SK-N-SH (cell line): ENCODE measurements at regions not wholly inside any gene's neighbourhood (a gene's known extent, or its start where the extent isn't known, plus 50 kb on each side); places are given as distances from the start of the nearest gene placed in this dataset.

Source experiments
- CTCF ChIA-PET: fragments of 300-600, 350-600 bp; formaldehyde crosslinking; extraction: SDS; loops from one replicate; lab custom pipeline; 2021; lab: Yijun Ruan, JAX
- POLR2A ChIA-PET: fragments of 350-600 bp; sonication (Branson Sonifier 250); formaldehyde crosslinking; extraction: SDS; loops from one replicate; lab custom pipeline; 2020; ENCODE audit warnings: antibody characterized with exemption, inconsistent platforms; lab: Yijun Ruan, JAX
- DNase-seq: peaks from one replicate; pipeline ENCODE4 v3.0.0; 2012
- H2AFZ ChIP-seq: fragments of 200-600 bp; sonication (generic); 2 replicates; pipeline ENCODE4 v1.8.1; 2016; ENCODE audit warnings: antibody characterized with exemption, mild to moderate bottlenecking, low read depth
- H3F3A ChIP-seq: fragments of 200-600 bp; sonication (generic); replicated peaks from 2 replicates; pipeline ENCODE3; 2016; ENCODE audit warnings: antibody characterized with exemption, mild to moderate bottlenecking; ENCODE audit not compliant: insufficient read depth
- H3K27ac ChIP-seq, 2 experiments: fragments of 200-500 bp in 1 of 2; fragments of 200-600 bp in 1 of 2; sonication (Bioruptor generic) in 1 of 2; sonication (generic), shearing (Covaris generic) in 1 of 2; 2 replicates each; pipeline versions ENCODE4 v1.5.1 to v1.6.1; 2014 to 2016; ENCODE audit warnings: low read depth in 2 of 2, inconsistent platforms in 1 of 2, low read length in 1 of 2, mild to moderate bottlenecking in 1 of 2, mixed read lengths in 1 of 2
- H3K27me3 ChIP-seq: fragments of 200-600 bp; sonication (generic), shearing (Covaris generic); 2 replicates; pipeline ENCODE4 v1.6.1; 2016; ENCODE audit warnings: mixed run types; ENCODE audit not compliant: insufficient read depth
- H3K36me3 ChIP-seq, 2 experiments: fragments of 200-500 bp in 1 of 2; fragments of 200-600 bp in 1 of 2; sonication (Bioruptor generic) in 1 of 2; sonication (generic) in 1 of 2; replicated peaks in 1 of 2; 2 replicates each; pipeline versions ENCODE3 to v1.5.1; 2014 to 2016; ENCODE audit warnings: low read length in 1 of 2, mild to moderate bottlenecking in 1 of 2; ENCODE audit not compliant: insufficient read depth in 2 of 2, control insufficient read depth in 1 of 2
- H3K4me1 ChIP-seq, 2 experiments: fragments of 200-500 bp in 1 of 2; fragments of 200-600 bp in 1 of 2; sonication (Bioruptor generic) in 1 of 2; sonication (generic), shearing (Covaris generic) in 1 of 2; 2 replicates each; pipeline versions ENCODE4 v1.5.1 to v1.6.1; 2014 to 2016; ENCODE audit warnings: low read depth in 1 of 2, low read length in 1 of 2, mixed run types in 1 of 2; ENCODE audit not compliant: insufficient read depth in 2 of 2, control insufficient read depth in 1 of 2
- H3K4me2 ChIP-seq: fragments of 200-600 bp; sonication (generic), shearing (Covaris generic); 2 replicates; pipeline ENCODE4 v1.6.1; 2017; ENCODE audit warnings: mixed run types
- H3K4me3 ChIP-seq, 2 experiments: fragments of 200-500 bp in 1 of 2; fragments of 200-600 bp in 1 of 2; sonication (Bioruptor generic) in 1 of 2; sonication (generic), shearing (Covaris generic) in 1 of 2; 2 replicates each; pipeline versions ENCODE4 v1.5.1 to v1.8.1; 2014 to 2016; ENCODE audit warnings: low read depth in 2 of 2, inconsistent platforms in 1 of 2, low read length in 1 of 2, mild to moderate bottlenecking in 1 of 2, mixed read lengths in 1 of 2, moderate library complexity in 1 of 2
- H3K79me2 ChIP-seq: fragments of 200-600 bp; sonication (generic); 2 replicates; pipeline ENCODE4 v1.8.1; 2017; ENCODE audit warnings: mild to moderate bottlenecking; ENCODE audit not compliant: insufficient read depth
- H3K9ac ChIP-seq: fragments of 200-600 bp; sonication (generic); 2 replicates; pipeline ENCODE4 v1.6.1; 2017; ENCODE audit warnings: mixed run types
- H3K9me2 ChIP-seq: fragments of 200-600 bp; sonication (generic); 2 replicates; pipeline ENCODE4 v1.6.1; 2017; ENCODE audit warnings: mixed run types
- H3K9me3 ChIP-seq: fragments of 200-600 bp; sonication (generic); 2 replicates; pipeline ENCODE4 v1.6.1; 2017; ENCODE audit warnings: mixed run types, mild to moderate bottlenecking, moderate library complexity
- H4K20me1 ChIP-seq: fragments of 200-600 bp; sonication (generic); 2 replicates; pipeline ENCODE4 v1.6.1; 2017; ENCODE audit warnings: mild to moderate bottlenecking, mixed run types; ENCODE audit not compliant: insufficient read depth
- CHD2 ChIP-seq: fragments of 150-350 bp; IDR thresholded peaks from 2 replicates; pipeline ENCODE4 v1.6.1; 2018; ENCODE audit warnings: low read length; ENCODE audit not compliant: partially characterized antibody
- CTCF ChIP-seq: fragments of 200-600 bp; sonication (generic); IDR thresholded peaks from 2 replicates; pipeline ENCODE4 v1.6.1; 2017; ENCODE audit warnings: antibody characterized with exemption, mild to moderate bottlenecking, moderate library complexity
- EP300 ChIP-seq, 2 experiments: IDR thresholded peaks; 2 replicates each; pipeline versions ENCODE4 v1.4.0 to v1.6.1; 2012; ENCODE audit warnings: borderline replicate concordance in 1 of 2, low read depth in 1 of 2, low read length in 1 of 2
- EZH2phosphoT487 ChIP-seq: fragments of 200-600 bp; sonication (generic); IDR thresholded peaks from 2 replicates; pipeline ENCODE4 v1.6.1; 2017; ENCODE audit warnings: low read depth, mixed run types, mild to moderate bottlenecking, antibody characterized with exemption, moderate library complexity, borderline replicate concordance
- FOSL2 ChIP-seq: IDR thresholded peaks from 2 replicates; pipeline ENCODE4 v1.4.0; 2012; ENCODE audit warnings: low read depth, mild to moderate bottlenecking, moderate library complexity, borderline replicate concordance
- FOXM1 ChIP-seq: IDR thresholded peaks from 2 replicates; pipeline ENCODE4 v1.4.0; 2012; ENCODE audit warnings: low read depth, mild to moderate bottlenecking
- GATA2 ChIP-seq: sonication (generic); formaldehyde crosslinking; IDR thresholded peaks from 2 replicates; pipeline ENCODE4 v1.5.0; 2020; ENCODE audit warnings: mild to moderate bottlenecking, missing genetic modification reagents
- JUND ChIP-seq: IDR thresholded peaks from 2 replicates; pipeline ENCODE4 v1.4.0; 2012
- MAX ChIP-seq: IDR thresholded peaks from 2 replicates; pipeline ENCODE4 v1.4.0; 2012; ENCODE audit warnings: low read depth
- MXI1 ChIP-seq: IDR thresholded peaks from 2 replicates; pipeline ENCODE4 v1.6.1; 2012; ENCODE audit warnings: mild to moderate bottlenecking, low read depth, low read length, improper control_type of control experiment
- NRF1 ChIP-seq: IDR thresholded peaks from 2 replicates; pipeline ENCODE4 v1.6.1; 2012; ENCODE audit warnings: low read depth, mild to moderate bottlenecking, low read length
- PBX3 ChIP-seq: IDR thresholded peaks from 2 replicates; pipeline ENCODE4; 2012
- POLR2AphosphoS5 ChIP-seq: IDR thresholded peaks from 2 replicates; pipeline ENCODE4 v1.6.1; 2012; ENCODE audit warnings: low read depth, low read length
- RXRA ChIP-seq: IDR thresholded peaks from 2 replicates; pipeline ENCODE4 v1.4.0; 2012; ENCODE audit warnings: low read depth, mild to moderate bottlenecking, borderline replicate concordance
- ZBTB33 ChIP-seq: IDR thresholded peaks from 2 replicates; pipeline ENCODE4 v1.4.0; 2012; ENCODE audit warnings: low read depth, borderline replicate concordance
- WGBS: methylation state at CpG from one replicate; pipeline ENCODE4 v1.1.6; 2017; ENCODE audit warnings: low lambda C conversion rate; 5-methylcytosine and 5-hydroxymethylcytosine counted together

- H3K27ac ChIP-seq, result no peak overlapping the region
- H3K4me1 ChIP-seq, result no peaks in the 10 kb centered on the region
- H3K9me3 ChIP-seq, result no peaks in the 10 kb centered on the region
- H3K9me2 ChIP-seq, result no peaks in the 10 kb centered on the region
- H4K20me1 ChIP-seq, result no peaks in the 10 kb centered on the region
- H3K79me2 ChIP-seq, result no peaks in the 10 kb centered on the region
- no peak for DNase-seq
- CTCF ChIA-PET, result interaction anchor here (2.7 kb wide), 1 partner anchor 22 kb away, joined by 6 read pairs; no protein-coding TSS in a partner anchor
- H3K4me3 ChIP-seq, result no peak overlapping the region
- no peaks in the 10 kb centered on the region for H3F3A ChIP-seq
- H3K27me3 ChIP-seq, result no peaks in the 10 kb centered on the region
- 45% methylated on average over 3 of the region's 3 CpGs for WGBS
- H3K4me2 ChIP-seq, result no peak overlapping the region
- no peaks in the 10 kb centered on the region for H3K36me3 ChIP-seq
- H3K9ac ChIP-seq, result no peak overlapping the region
- no peak overlapping the region for H2AFZ ChIP-seq
- TF ChIP-seq POLR2AphosphoS5, result no peak
- TF ChIP-seq EZH2phosphoT487, result no peak
- TF ChIP-seq NRF1, result no peak
- no peak for TF ChIP-seq PBX3
- TF ChIP-seq FOSL2, result no peak
- TF ChIP-seq, all 33 proteins: peak for 0
- POLR2A ChIA-PET, result no interaction called here
Measured at GRCh38 chr11:23569547-23569946, 709.3 kb upstream of the CCDC179 start.

GRCh38 chr11:23570828-23571227, 710.6 kb upstream of the CCDC179 start:
- DNase-seq, result no peak
- Histone ChIP-seq H3F3A (no peaks in the 10 kb centered on the region), H3K4me3 (no peak overlapping the region), H3K36me3 (no peaks in the 10 kb centered on the region), H2AFZ (no peak overlapping the region), H3K9ac (no peak overlapping the region), H4K20me1 (no peaks in the 10 kb centered on the region), H3K4me2 (no peak overlapping the region), H3K27me3 (no peaks in the 10 kb centered on the region), H3K4me1 (no peaks in the 10 kb centered on the region), H3K9me3 (no peaks in the 10 kb centered on the region), H3K79me2 (no peaks in the 10 kb centered on the region), H3K27ac (no peak overlapping the region; a peak in 1 of 4 replicates), H3K9me2 (no peaks in the 10 kb centered on the region)
- POLR2A ChIA-PET, result no interaction called here
- CTCF ChIA-PET, result no interaction called here
- TF ChIP-seq RXRA (no peak), FOXM1 (no peak), MXI1 (no peak), PBX3 (no peak), ZBTB33 (no peak), JUND (no peak), GATA2 (CRISPR knock-in tag) (no peak), MAX (no peak), POLR2AphosphoS5 (no peak), EP300 (IDR thresholded peaks at IDR 0.05; ENCODE audit: borderline replicate concordance in 1 of 2, low read depth in 1 of 2, low read length in 1 of 2) (no peak), CHD2 (no peak), CTCF (no peak)
